Endothelial cell of umbilical vein (primary cell): ENCODE measurements at regions not wholly inside any gene's neighbourhood (a gene's known extent, or its start where the extent isn't known, plus 50 kb on each side); places are given as distances from the start of the nearest gene placed in this dataset.

Source experiments
- CTCF ChIP-seq, 2 donors: IDR thresholded peaks; 1 replicate in 1 of 2; 2 replicates in 1 of 2; pipeline ENCODE4 v1.5.1; 2011; ENCODE audit warnings: low read length in 2 of 2, mild to moderate bottlenecking in 2 of 2, moderate library complexity in 2 of 2, control low read depth in 1 of 2, inconsistent platforms in 1 of 2, low read depth in 1 of 2; ENCODE audit not compliant: insufficient read depth in 1 of 2; ENCODE audit errors: extremely low read depth in 1 of 2
- EZH2 ChIP-seq: IDR thresholded peaks from 2 replicates; pipeline ENCODE4 v1.6.1; 2012; ENCODE audit warnings: borderline replicate concordance, low read depth, mild to moderate bottlenecking, moderate library complexity, low read length, inconsistent platforms; ENCODE audit not compliant: severe bottlenecking
- FOS ChIP-seq: IDR thresholded peaks from 2 replicates; pipeline ENCODE4 v1.6.1; 2011; ENCODE audit warnings: mild to moderate bottlenecking, low read length, moderate library complexity, borderline replicate concordance; ENCODE audit not compliant: insufficient read depth
- JUN ChIP-seq: IDR thresholded peaks from 2 replicates; pipeline ENCODE4 v1.6.1; 2011; ENCODE audit warnings: borderline replicate concordance, low read depth; ENCODE audit not compliant: insufficient read length, insufficient read depth
- MYC ChIP-seq: IDR thresholded peaks from one replicate; pipeline ENCODE4 v1.6.1; 2011; ENCODE audit warnings: mild to moderate bottlenecking, low read depth, low read length
- POLR2A ChIP-seq: IDR thresholded peaks from 2 replicates; pipeline ENCODE4 v1.6.1; 2012; ENCODE audit warnings: low read depth, mild to moderate bottlenecking, control low read depth, low read length
- POLR2AphosphoS5 ChIP-seq: IDR thresholded peaks from 2 replicates; pipeline ENCODE4 v1.6.1; 2012; ENCODE audit warnings: low read depth, mild to moderate bottlenecking, control low read depth, low read length, moderate library complexity; ENCODE audit not compliant: insufficient read depth

- TF ChIP-seq CTCF (IDR thresholded peaks at IDR 0.05; ENCODE audit: extremely low read depth in 1 of 2, insufficient read depth in 1 of 2, low read depth in 1 of 2, low read length in 2 of 2) (no peak), JUN (no peak), POLR2AphosphoS5 (no peak), EZH2 (no peak), MYC (no peak), POLR2A (no peak), FOS (no peak)
These were observed 553.1 kb upstream of the ATXN7L3B start for GRCh38 chr12:73984552-73984951.
